GM12878 (cell line): ENCODE measurements at regions not wholly inside any gene's neighbourhood (a gene's known extent, or its start where the extent isn't known, plus 50 kb on each side); places are given as distances from the start of the nearest gene placed in this dataset.

Experiments
- ATAC-seq: fragments of 200-7000 bp; cut with Tn5 transposase; 3 replicates; pipeline ENCODE4 v1.9.1; 2020; ENCODE audit warnings: mild to moderate bottlenecking, moderate library complexity
- BruUV-seq: library from RNA; stranded (reverse); fragments of 400-500 nt; replicated peaks from 2 replicates; lab custom pipeline; 2021; lab: Mats Ljungman, UMichigan
- CTCF ChIA-PET: fragments of 300-600 bp; sonication (Branson Sonifier 250); formaldehyde crosslinking; extraction: SDS; loops from one replicate; lab custom pipeline; 2021; ENCODE audit warnings: inconsistent platforms; lab: Yijun Ruan, JAX
- POLR2A ChIA-PET: fragments of 350-600 bp; formaldehyde crosslinking; extraction: SDS; loops from one replicate; lab custom pipeline; 2021; ENCODE audit warnings: inconsistent platforms; lab: Charles Lee
- RAD21 ChIA-PET: fragments of 300-600 bp; sonication (Branson Sonifier 250); formaldehyde crosslinking; loops from one replicate; lab custom pipeline; 2023; ENCODE audit warnings: antibody characterized with exemption; ENCODE audit not compliant: unreplicated experiment; lab: Charles Lee
- SMC1A ChIA-PET: fragments of 300-600 bp; sonication (Branson Sonifier 250); formaldehyde crosslinking; loops from one replicate; lab custom pipeline; 2023; ENCODE audit not compliant: unreplicated experiment, uncharacterized antibody; lab: Charles Lee
- DNase-seq: peaks from one replicate; pipeline ENCODE4 v3.0.0-alpha.2; 2011; ENCODE audit warnings: low read depth, low spot score
- FAIRE-seq: peaks from 3 replicates; lab custom pipeline; 2011; peaks lifted over from hg19 to GRCh38; lab: Jason Lieb, UNC
- H2AFZ ChIP-seq: 2 replicates; pipeline ENCODE4 v1.6.0; 2011; ENCODE audit warnings: low read depth, low read length, control low read depth; ENCODE audit not compliant: control insufficient read depth
- H3K27ac ChIP-seq: 2 replicates; pipeline ENCODE4 v1.5.1; 2011; ENCODE audit warnings: control low read depth; ENCODE audit not compliant: control insufficient read depth, insufficient read depth
- H3K27me3 ChIP-seq, 2 experiments: replicated peaks in 1 of 2; 2 replicates each; pipeline versions ENCODE4 v1.6.0 to v1.6.1; 2011; ENCODE audit warnings: low read length in 1 of 2; ENCODE audit not compliant: control insufficient read depth in 2 of 2, insufficient read depth in 2 of 2
- H3K36me3 ChIP-seq, 2 experiments: 2 replicates each; pipeline ENCODE4 v1.5.1; 2011; ENCODE audit warnings: low read length in 1 of 2; ENCODE audit not compliant: control insufficient read depth in 2 of 2, insufficient read depth in 2 of 2
- H3K4me1 ChIP-seq: 2 replicates; pipeline ENCODE4 v1.6.1; 2011; ENCODE audit warnings: mild to moderate bottlenecking, low read length, moderate library complexity, mixed read lengths; ENCODE audit not compliant: control insufficient read depth, insufficient read depth
- H3K4me2 ChIP-seq: 2 replicates; pipeline ENCODE4 v1.6.0; 2011; ENCODE audit warnings: control low read depth; ENCODE audit not compliant: control insufficient read depth, insufficient read depth
- H3K4me3 ChIP-seq: fragments of 200-600 bp; sonication (generic); 2 replicates; pipeline ENCODE4 v1.5.1; 2016
- H3K79me2 ChIP-seq: 2 replicates; pipeline ENCODE4 v1.6.0; 2011; ENCODE audit warnings: low read length; ENCODE audit not compliant: control insufficient read depth, insufficient read depth
- H3K9ac ChIP-seq: 2 replicates; pipeline ENCODE4 v1.8.0; 2011; ENCODE audit warnings: low read length, control low read depth, mixed read lengths; ENCODE audit not compliant: control insufficient read depth, insufficient read depth
- H3K9me3 ChIP-seq: replicated peaks from 3 replicates; pipeline ENCODE4 v1.5.1; 2011; ENCODE audit warnings: mild to moderate bottlenecking, low read length; ENCODE audit not compliant: control insufficient read depth, insufficient read depth
- H4K20me1 ChIP-seq: 2 replicates; pipeline ENCODE4 v1.6.0; 2011; ENCODE audit not compliant: control insufficient read depth, insufficient read depth
- BACH1 ChIP-seq: fragments of 450-650 bp; IDR thresholded peaks from 2 replicates; pipeline ENCODE4 v1.6.1; 2017; ENCODE audit warnings: mild to moderate bottlenecking, borderline replicate concordance
- BMI1 ChIP-seq: fragments of 450-650 bp; IDR thresholded peaks from 2 replicates; pipeline ENCODE4 v1.6.1; 2016; ENCODE audit warnings: mild to moderate bottlenecking, moderate library complexity, borderline replicate concordance
- CHD1 ChIP-seq: IDR thresholded peaks from 2 replicates; pipeline ENCODE4 v1.6.1; 2012; ENCODE audit warnings: low read depth, low read length, improper control_type of control experiment
- CREB1 ChIP-seq: IDR thresholded peaks from 2 replicates; pipeline ENCODE4 v1.6.1; 2012; ENCODE audit warnings: low read depth, mild to moderate bottlenecking, inconsistent platforms
- CREM ChIP-seq: IDR thresholded peaks from 2 replicates; pipeline ENCODE4 v1.6.1; 2014; ENCODE audit warnings: antibody characterized with exemption, low read depth
- EED ChIP-seq: sonication (generic); IDR thresholded peaks from 2 replicates; pipeline ENCODE4 v1.6.1; 2016; ENCODE audit warnings: antibody characterized with exemption, low read depth
- GABPA ChIP-seq: IDR thresholded peaks from 2 replicates; pipeline ENCODE4 v1.6.1; 2014; ENCODE audit warnings: antibody characterized with exemption, low read depth, mild to moderate bottlenecking, inconsistent platforms
- HCFC1 ChIP-seq: fragments of 150-350 bp; IDR thresholded peaks from 2 replicates; pipeline ENCODE4 v1.6.1; 2014; ENCODE audit warnings: low read length
- JUNB ChIP-seq: IDR thresholded peaks from 2 replicates; pipeline ENCODE4 v1.6.1; 2016; ENCODE audit warnings: antibody characterized with exemption, mild to moderate bottlenecking
- KDM1A ChIP-seq: fragments of 200-600 bp; sonication (generic); IDR thresholded peaks from 2 replicates; pipeline ENCODE4 v1.6.1; 2016; ENCODE audit warnings: borderline replicate concordance
- MYC ChIP-seq: IDR thresholded peaks from 2 replicates; pipeline ENCODE4 v1.6.1; 2011; ENCODE audit warnings: mild to moderate bottlenecking, low read length, moderate library complexity, inconsistent platforms; ENCODE audit not compliant: insufficient read depth, insufficient replicate concordance, insufficient read length, severe bottlenecking
- POLR2A ChIP-seq: IDR thresholded peaks from 2 replicates; pipeline ENCODE4 v1.6.1; 2011; ENCODE audit warnings: low read depth, mild to moderate bottlenecking, low read length
- RAD51 ChIP-seq: fragments of 450-650 bp; IDR thresholded peaks from 2 replicates; pipeline ENCODE4 v1.6.1; 2016; ENCODE audit warnings: moderate library complexity, mild to moderate bottlenecking, inconsistent platforms
- SRF ChIP-seq, 2 experiments: IDR thresholded peaks; 2 replicates each; pipeline ENCODE4 v1.6.1; 2011; ENCODE audit warnings: low read depth in 2 of 2, low read length in 2 of 2, mild to moderate bottlenecking in 1 of 2, moderate library complexity in 1 of 2
- ZSCAN29 ChIP-seq: fragments of 450-650 bp; IDR thresholded peaks from 2 replicates; pipeline ENCODE4 v1.6.1; 2017; ENCODE audit warnings: mild to moderate bottlenecking, moderate library complexity
- WGBS: methylation state at CpG from one replicate; pipeline ENCODE4 v1.1.6; 2016; ENCODE audit warnings: low lambda C conversion rate; ENCODE audit not compliant: insufficient replicate concordance, insufficient coverage; ENCODE audit errors: missing lambda C conversion rate; 5-methylcytosine and 5-hydroxymethylcytosine counted together
- in situ Hi-C: fragments of 300-500 bp; cut with MboI; formaldehyde crosslinking; loops from 9 replicates; pipeline ENCODE4 v1.14.3; 2018; ENCODE audit warnings: mixed read lengths
- intact Hi-C: fragments of 100-400 bp; cut with micrococcal nuclease; formaldehyde crosslinking; loops from one replicate; pipeline ENCODE4 v1.14.2; 2022; ENCODE audit not compliant: unreplicated experiment
- TF ChIP-seq, protein P1 (sequence below): fragments of 450-650 bp; IDR thresholded peaks from 2 replicates; pipeline ENCODE4 v1.6.1; 2017; ENCODE audit warnings: mild to moderate bottlenecking, moderate library complexity

DNA sequence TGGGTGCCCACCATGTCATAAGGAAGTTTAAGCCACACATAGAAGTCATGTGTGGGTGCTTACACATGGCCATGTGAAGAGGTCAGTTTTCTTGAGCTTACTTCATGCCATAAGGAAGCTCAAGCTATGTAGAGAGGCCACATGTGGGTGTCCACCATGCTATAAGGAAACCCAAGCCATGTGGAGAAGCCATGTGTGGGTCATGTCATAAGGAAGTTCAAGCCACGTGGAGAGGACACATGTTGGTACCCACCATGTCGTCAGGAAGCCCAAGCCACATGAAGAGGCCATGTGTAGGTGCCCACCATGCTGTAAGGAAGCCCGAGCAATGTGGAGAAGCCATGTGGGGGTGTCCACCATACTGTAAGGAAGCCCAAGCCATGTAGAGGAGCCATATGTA, 1089.2 kb upstream of the AUTS2 start (continued):
- TF ChIP-seq CREM (no peak), KDM1A (no peak), CREB1 (no peak), JUNB (no peak), BACH1 (no peak), CHD1 (no peak), BMI1 (no peak), SRF (IDR thresholded peaks at IDR 0.05; ENCODE audit: low read depth in 2 of 2, low read length in 2 of 2) (no peak), HCFC1 (no peak)

DNA sequence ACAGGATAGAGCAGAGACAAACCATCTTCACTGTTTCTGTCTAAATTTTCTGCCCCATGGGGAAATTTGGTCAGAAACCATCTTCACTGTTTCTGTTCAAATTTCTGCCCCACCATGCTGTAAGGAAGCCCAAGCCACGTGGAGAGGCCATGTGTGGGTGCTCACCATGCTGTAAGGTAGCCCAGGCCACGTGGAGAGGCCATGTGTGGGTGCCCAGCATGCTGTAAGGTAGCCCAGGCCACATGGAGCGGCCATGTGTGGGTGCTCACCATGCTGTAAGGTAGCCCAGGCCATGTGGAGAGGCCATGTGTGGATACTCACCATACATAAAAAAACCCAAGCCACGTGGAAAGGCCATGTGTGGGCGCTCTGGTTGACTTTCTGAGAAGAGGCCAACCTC, 1088.7 kb upstream of the AUTS2 start:
- H3K4me3 ChIP-seq = no peak overlapping the region
- no peaks in the 10 kb centered on the region for H3K27me3 ChIP-seq
- RAD21 ChIA-PET = no interaction called here
- H2AFZ ChIP-seq = no peak overlapping the region
- TF ChIP-seq ZSCAN29 (no peak), GABPA (no peak), EED (no peak), RAD51 (no peak), MYC (no peak), CREM (no peak), POLR2A (no peak)
- TF ChIP-seq, protein P1, sequence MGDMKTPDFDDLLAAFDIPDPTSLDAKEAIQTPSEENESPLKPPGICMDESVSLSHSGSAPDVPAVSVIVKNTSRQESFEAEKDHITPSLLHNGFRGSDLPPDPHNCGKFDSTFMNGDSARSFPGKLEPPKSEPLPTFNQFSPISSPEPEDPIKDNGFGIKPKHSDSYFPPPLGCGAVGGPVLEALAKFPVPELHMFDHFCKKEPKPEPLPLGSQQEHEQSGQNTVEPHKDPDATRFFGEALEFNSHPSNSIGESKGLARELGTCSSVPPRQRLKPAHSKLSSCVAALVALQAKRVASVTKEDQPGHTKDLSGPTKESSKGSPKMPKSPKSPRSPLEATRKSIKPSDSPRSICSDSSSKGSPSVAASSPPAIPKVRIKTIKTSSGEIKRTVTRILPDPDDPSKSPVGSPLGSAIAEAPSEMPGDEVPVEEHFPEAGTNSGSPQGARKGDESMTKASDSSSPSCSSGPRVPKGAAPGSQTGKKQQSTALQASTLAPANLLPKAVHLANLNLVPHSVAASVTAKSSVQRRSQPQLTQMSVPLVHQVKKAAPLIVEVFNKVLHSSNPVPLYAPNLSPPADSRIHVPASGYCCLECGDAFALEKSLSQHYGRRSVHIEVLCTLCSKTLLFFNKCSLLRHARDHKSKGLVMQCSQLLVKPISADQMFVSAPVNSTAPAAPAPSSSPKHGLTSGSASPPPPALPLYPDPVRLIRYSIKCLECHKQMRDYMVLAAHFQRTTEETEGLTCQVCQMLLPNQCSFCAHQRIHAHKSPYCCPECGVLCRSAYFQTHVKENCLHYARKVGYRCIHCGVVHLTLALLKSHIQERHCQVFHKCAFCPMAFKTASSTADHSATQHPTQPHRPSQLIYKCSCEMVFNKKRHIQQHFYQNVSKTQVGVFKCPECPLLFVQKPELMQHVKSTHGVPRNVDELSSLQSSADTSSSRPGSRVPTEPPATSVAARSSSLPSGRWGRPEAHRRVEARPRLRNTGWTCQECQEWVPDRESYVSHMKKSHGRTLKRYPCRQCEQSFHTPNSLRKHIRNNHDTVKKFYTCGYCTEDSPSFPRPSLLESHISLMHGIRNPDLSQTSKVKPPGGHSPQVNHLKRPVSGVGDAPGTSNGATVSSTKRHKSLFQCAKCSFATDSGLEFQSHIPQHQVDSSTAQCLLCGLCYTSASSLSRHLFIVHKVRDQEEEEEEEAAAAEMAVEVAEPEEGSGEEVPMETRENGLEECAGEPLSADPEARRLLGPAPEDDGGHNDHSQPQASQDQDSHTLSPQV = no peak
- TF ChIP-seq, all 136 proteins: peak for 0
- CTCF ChIA-PET = no interaction called here
- H3K4me1 ChIP-seq = no peaks in the 10 kb centered on the region
- in situ Hi-C loops (no loop called here), intact Hi-C loops (no loop called here)
- no peak overlapping the region for H3K4me2 ChIP-seq
- H3K36me3 ChIP-seq = no peaks in the 10 kb centered on the region
- POLR2A ChIA-PET = no interaction called here
- SMC1A ChIA-PET = no interaction called here
- no peaks in the 10 kb centered on the region for H3K79me2 ChIP-seq
- FAIRE-seq (no peak), DNase-seq (no peak), ATAC-seq (no peak)
- no TSS peak for BruUV-seq
- 0% methylated on average over 5 of the region's 5 CpGs for WGBS
- no peaks in the 10 kb centered on the region for H4K20me1 ChIP-seq
- no peak overlapping the region for H3K27ac ChIP-seq
- no peak overlapping the region for H3K9ac ChIP-seq
- H3K9me3 ChIP-seq = no peaks in the 10 kb centered on the region
